BJ (cell line): ENCODE measurements at regions not wholly inside any gene's neighbourhood (a gene's known extent, or its start where the extent isn't known, plus 50 kb on each side); places are given as distances from the start of the nearest gene placed in this dataset.

Experiments
- CTCF ChIA-PET: fragments of 350-600 bp; formaldehyde crosslinking; extraction: SDS; loops from one replicate; lab custom pipeline; 2021; ENCODE audit warnings: antibody characterized with exemption, inconsistent platforms; lab: Yijun Ruan, JAX
- POLR2A ChIA-PET: fragments of 300-600 bp; sonication (Branson Sonifier 250); formaldehyde crosslinking; extraction: SDS; loops from one replicate; lab custom pipeline; 2021; ENCODE audit warnings: antibody characterized with exemption; lab: Charles Lee
- DNase-seq: peaks from one replicate; pipeline ENCODE4 v3.0.0-alpha.2; 2011; ENCODE audit warnings: low read depth
- H3K27me3 ChIP-seq: 2 replicates; pipeline ENCODE4 v1.6.0; 2011; ENCODE audit warnings: low read length; ENCODE audit not compliant: control insufficient read depth, insufficient read depth
- H3K36me3 ChIP-seq: 2 replicates; pipeline ENCODE4 v1.5.1; 2011; ENCODE audit warnings: low read length; ENCODE audit not compliant: control insufficient read depth, insufficient read depth
- H3K4me3 ChIP-seq: 2 replicates; pipeline ENCODE4 v1.5.1; 2011; ENCODE audit warnings: low read depth, mild to moderate bottlenecking, control low read depth, low read length
- CTCF ChIP-seq: IDR thresholded peaks from 2 replicates; pipeline ENCODE4 v1.5.1; 2011; ENCODE audit warnings: low read depth, mild to moderate bottlenecking, control low read depth, inconsistent platforms, low read length, moderate library complexity; ENCODE audit not compliant: insufficient read depth

GRCh38 chr12:115639648-115640012, 637.9 kb downstream of the MED13L start:
- no peaks in the 10 kb centered on the region for H3K27me3 ChIP-seq
- ChIA-PET POLR2A (no interaction called here), CTCF (interaction anchor here (1.3 kb wide), 1 partner anchor 19 kb away, joined by 3 read pairs; no protein-coding TSS in a partner anchor)
- no peak for TF ChIP-seq CTCF
- no peak overlapping the region for H3K4me3 ChIP-seq
- no peaks in the 10 kb centered on the region for H3K36me3 ChIP-seq
- no peak for DNase-seq

DNA sequence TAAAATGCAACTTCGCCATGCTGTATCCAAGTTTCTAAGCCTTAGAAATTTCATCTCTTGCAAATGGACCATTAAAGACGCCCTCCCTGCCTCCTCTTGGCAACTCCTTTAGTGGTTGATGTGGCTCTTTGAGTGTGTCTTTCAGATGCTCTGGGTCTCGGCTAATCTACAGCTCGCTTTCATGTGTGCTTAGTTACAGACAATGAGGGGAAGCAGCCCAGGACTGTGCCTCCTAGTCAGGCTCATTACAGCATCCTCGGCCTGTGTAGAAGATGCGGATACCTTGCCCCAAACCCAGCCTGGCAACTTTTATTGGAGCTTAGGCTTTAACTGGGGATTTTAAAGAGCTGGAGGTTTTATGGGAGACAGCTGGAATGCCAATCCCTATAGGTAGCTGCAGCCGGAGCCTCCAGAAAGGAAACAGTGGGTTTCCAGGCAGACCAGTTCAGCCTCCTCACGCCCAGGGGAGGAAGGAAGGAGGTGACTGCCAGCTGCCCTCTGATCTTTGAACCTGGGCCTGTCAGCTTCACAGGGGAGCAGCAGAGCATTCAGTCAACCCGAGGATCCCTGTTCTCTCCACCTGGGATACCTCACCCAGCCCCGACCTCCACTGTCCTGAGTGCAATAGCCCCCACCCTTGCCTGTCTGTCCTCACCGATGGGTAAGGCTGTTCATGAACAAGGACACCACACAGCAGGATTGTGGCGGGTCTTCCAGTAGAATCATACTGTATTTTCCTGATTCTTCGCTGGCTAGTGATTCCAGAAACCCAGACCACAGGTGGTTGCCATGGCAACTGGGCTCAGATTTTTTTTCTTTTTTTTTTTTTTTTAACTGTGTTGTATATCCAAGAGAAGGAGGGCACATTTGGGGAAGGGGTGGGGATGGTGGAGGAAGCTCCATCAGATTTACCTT, 638.5 kb downstream of the MED13L start:
- Histone ChIP-seq H3K36me3 (no peaks in the 10 kb centered on the region), H3K4me3 (no peak overlapping the region), H3K27me3 (no peaks in the 10 kb centered on the region)
- ChIA-PET CTCF (interaction anchor here (1.0 to 1.3 kb wide), 2 partner anchors 18 to 20 kb away, joined by 3 to 5 read pairs; no protein-coding TSS in a partner anchor), POLR2A (no interaction called here)
- TF ChIP-seq CTCF: no peak
- no peak for DNase-seq

GRCh38 chr12:115636546-115636945, 640.9 kb downstream of the MED13L start:
- no peak for TF ChIP-seq CTCF
- H3K27me3 ChIP-seq: no peaks in the 10 kb centered on the region
- POLR2A ChIA-PET: no interaction called here
- H3K36me3 ChIP-seq: no peaks in the 10 kb centered on the region
- no peak overlapping the region for H3K4me3 ChIP-seq
- CTCF ChIA-PET: interaction anchor here (0.6 to 0.9 kb wide), 2 partner anchors 45 to 718 kb away, joined by 3 read pairs; no protein-coding TSS in a partner anchor
- DNase-seq: no peak

GRCh38 chr12:115632308-115632707, 645.2 kb downstream of the MED13L start:
- DNase-seq: no peak
- H3K36me3 ChIP-seq: no peaks in the 10 kb centered on the region
- CTCF ChIA-PET: no interaction called here
- TF ChIP-seq CTCF: no peak
- POLR2A ChIA-PET: no interaction called here
- no peak overlapping the region for H3K4me3 ChIP-seq
- H3K27me3 ChIP-seq: no peaks in the 10 kb centered on the region

- CTCF ChIA-PET: interaction anchor here (1.4 kb wide), 1 partner anchor 606 kb away, joined by 3 read pairs; no protein-coding TSS in a partner anchor
- H3K4me3 ChIP-seq: no peak overlapping the region
- POLR2A ChIA-PET: no interaction called here
- H3K27me3 ChIP-seq: no peaks in the 10 kb centered on the region
- no peak for TF ChIP-seq CTCF
- no peaks in the 10 kb centered on the region for H3K36me3 ChIP-seq
- DNase-seq: no peak
Observed at GRCh38 chr12:115630136-115630535, 647.4 kb downstream of the MED13L start.
